AG04449 (cell line): ENCODE measurements at regions not wholly inside any gene's neighbourhood (a gene's known extent, or its start where the extent isn't known, plus 50 kb on each side); places are given as distances from the start of the nearest gene placed in this dataset.
"Not testable (repeated sequence)": the region's sequence is repeated elsewhere in the genome, so short reads cannot be mapped to it uniquely, and the experiment has no call there.

Source experiments
- CTCF ChIA-PET: fragments of 350-600 bp; formaldehyde crosslinking; extraction: SDS; loops from one replicate; lab custom pipeline; 2021; ENCODE audit warnings: antibody characterized with exemption; lab: Yijun Ruan, JAX
- POLR2A ChIA-PET: fragments of 400-600, 350-600 bp; formaldehyde crosslinking; extraction: SDS; loops from one replicate; lab custom pipeline; 2020; ENCODE audit warnings: antibody characterized with exemption, inconsistent platforms; lab: Yijun Ruan, JAX
- DNase-seq: peaks from one replicate; pipeline ENCODE4 v3.0.0-alpha.2; 2010; ENCODE audit warnings: low read depth, low spot score
- H3K4me3 ChIP-seq: 2 replicates; pipeline ENCODE4 v1.5.1; 2011; ENCODE audit warnings: low read depth, mild to moderate bottlenecking, control low read depth, low read length
- CTCF ChIP-seq: IDR thresholded peaks from one replicate; pipeline ENCODE4 v1.5.1; 2011; ENCODE audit warnings: mild to moderate bottlenecking, moderate library complexity, low read length, control low read depth, inconsistent platforms; ENCODE audit not compliant: insufficient read depth; ENCODE audit errors: missing control alignments

GRCh38 chr9:110130791-110131416 lies 77.1 kb downstream of the C9orf152 start:
- ChIA-PET POLR2A (interaction anchor here (0.9 kb wide), 1 partner anchor 144 kb away, joined by 3 read pairs; no protein-coding TSS in a partner anchor), CTCF (interaction anchor here (1.1 kb wide), 1 partner anchor 228 kb away, joined by 4 read pairs; no protein-coding TSS in a partner anchor)
- DNase-seq = no peak
- no peak for TF ChIP-seq CTCF
- H3K4me3 ChIP-seq = no peak overlapping the region

- POLR2A ChIA-PET = interaction anchor here (0.9 kb wide), 1 partner anchor 145 kb away, joined by 3 read pairs; no protein-coding TSS in a partner anchor
- CTCF ChIA-PET = no interaction called here
- DNase-seq = no peak
- TF ChIP-seq CTCF = no peak
- no peak overlapping the region for H3K4me3 ChIP-seq
These were observed 76.5 kb downstream of the C9orf152 start for GRCh38 chr9:110131499-110131898.

- CTCF ChIA-PET = interaction anchor here (0.9 kb wide), 1 partner anchor 12 kb away, joined by 3 read pairs; no protein-coding TSS in a partner anchor
- DNase-seq, H3K4me3 ChIP-seq, POLR2A ChIA-PET: not testable (repeated sequence)
These were observed 75.4 kb downstream of the C9orf152 start for GRCh38 chr9:110132531-110132930.

- no peak overlapping the region for H3K4me3 ChIP-seq
- ChIA-PET POLR2A (no interaction called here), CTCF (interaction anchor here (0.9 kb wide), 1 partner anchor 11 kb away, joined by 3 read pairs; no protein-coding TSS in a partner anchor)
- no peak for TF ChIP-seq CTCF
- DNase-seq = no peak
These were observed 74.9 kb downstream of the C9orf152 start for GRCh38 chr9:110133059-110133458.

- no peak overlapping the region for H3K4me3 ChIP-seq
- POLR2A ChIA-PET = interaction anchor here (0.6 kb wide), 1 partner anchor 77 kb away, joined by 4 read pairs; no protein-coding TSS in a partner anchor
- DNase-seq = no peak
- CTCF ChIA-PET = interaction anchor here (0.9 kb wide), 1 partner anchor 11 kb away, joined by 3 read pairs; no protein-coding TSS in a partner anchor
- TF ChIP-seq CTCF = no peak
These were observed 74.2 kb downstream of the C9orf152 start for GRCh38 chr9:110133608-110134210.

- ChIA-PET POLR2A (no interaction called here), CTCF (interaction anchor here (0.6 kb wide), 1 partner anchor 13 kb away, joined by 3 read pairs; no protein-coding TSS in a partner anchor)
- DNase-seq = no peak
- H3K4me3 ChIP-seq = no peak overlapping the region
- no peak for TF ChIP-seq CTCF
These were observed 72.1 kb downstream of the C9orf152 start for GRCh38 chr9:110135846-110136245.
